ENCODE measurements at regions not wholly inside any gene's neighbourhood (a gene's known extent, or its start where the extent isn't known, plus 50 kb on each side); places are given as distances from the start of the nearest gene placed in this dataset.

- Histone ChIP-seq H3F3A (ENCODE audit: insufficient read depth) (no peaks in the 10 kb centered on the region), H3K79me2 (ENCODE audit: insufficient read depth, low read length) (no peaks in the 10 kb centered on the region), H2AFZ (ENCODE audit: low read depth, low read length, severe bottlenecking) (no peak overlapping the region), H3K27me3 (ENCODE audit: low read length) (no peaks in the 10 kb centered on the region), H3K9ac (ENCODE audit: low read length) (no peak overlapping the region), H3K9me3 (ENCODE audit: insufficient read depth, low read length) (no peaks in the 10 kb centered on the region), H3K9me2 (replicated peaks; ENCODE audit: insufficient read depth, low read length) (no peaks in the 10 kb centered on the region), H3K4me2 (ENCODE audit: low read depth, low read length, poor library complexity, severe bottlenecking) (no peak overlapping the region), H3K27ac (ENCODE audit: low read depth, low read length) (no peak overlapping the region), H3K36me3 (ENCODE audit: low read length) (no peaks in the 10 kb centered on the region), H3K4me3 (ENCODE audit: insufficient read depth, low read length, poor library complexity, severe bottlenecking) (no peak overlapping the region), H4K20me1 (ENCODE audit: low read depth, low read length) (no peaks in the 10 kb centered on the region)
- TF ChIP-seq EZH2phosphoT487 (conservative IDR thresholded peaks at IDR 0.05; ENCODE audit: low read length), result no peak
- no peak for TF ChIP-seq CTCF (IDR thresholded peaks at IDR 0.05; ENCODE audit: insufficient read depth, low read length, poor library complexity, severe bottlenecking)
Measured at GRCh38 chr14:61877768-61878167, 115.5 kb downstream of the SNAPC1 start.

DNA sequence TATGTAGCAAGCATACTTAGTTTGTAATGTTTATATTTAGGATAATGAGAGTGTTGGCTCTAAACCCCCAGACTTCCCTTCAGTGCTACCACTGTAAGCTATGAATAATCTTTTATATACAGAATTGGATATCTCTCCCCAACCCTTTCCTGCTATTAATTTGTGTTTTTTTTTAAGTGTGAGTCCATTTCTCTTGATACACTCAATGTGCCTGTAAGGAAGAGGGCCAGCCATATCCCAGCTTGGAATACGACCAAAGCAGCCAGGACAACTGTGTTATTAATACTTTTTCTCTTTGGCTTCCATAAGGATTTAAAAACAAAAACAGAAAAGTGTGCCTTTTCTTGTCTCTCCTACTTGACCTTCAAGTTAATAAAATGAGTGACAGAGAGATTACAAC is 116.7 kb downstream of the SNAPC1 start:
- Histone ChIP-seq H3K9ac (ENCODE audit: low read length) (no peak overlapping the region), H3K4me2 (ENCODE audit: low read depth, low read length, poor library complexity, severe bottlenecking) (no peak overlapping the region), H3K36me3 (ENCODE audit: low read length) (no peaks in the 10 kb centered on the region), H3K27me3 (ENCODE audit: low read length) (no peaks in the 10 kb centered on the region), H3K27ac (ENCODE audit: low read depth, low read length) (no peak overlapping the region), H3K79me2 (ENCODE audit: insufficient read depth, low read length) (no peaks in the 10 kb centered on the region), H3K9me2 (replicated peaks; ENCODE audit: insufficient read depth, low read length) (no peaks in the 10 kb centered on the region), H2AFZ (ENCODE audit: low read depth, low read length, severe bottlenecking) (no peak overlapping the region), H3F3A (ENCODE audit: insufficient read depth) (no peaks in the 10 kb centered on the region), H4K20me1 (ENCODE audit: low read depth, low read length) (no peaks in the 10 kb centered on the region), H3K9me3 (ENCODE audit: insufficient read depth, low read length) (no peaks in the 10 kb centered on the region), H3K4me3 (ENCODE audit: insufficient read depth, low read length, poor library complexity, severe bottlenecking) (no peak overlapping the region)
- no peak for TF ChIP-seq CTCF (IDR thresholded peaks at IDR 0.05; ENCODE audit: insufficient read depth, low read length, poor library complexity, severe bottlenecking)
- no peak for TF ChIP-seq EZH2phosphoT487 (conservative IDR thresholded peaks at IDR 0.05; ENCODE audit: low read length)

- Histone ChIP-seq H3K4me3 (ENCODE audit: insufficient read depth, low read length, poor library complexity, severe bottlenecking) (no peak overlapping the region), H3K9me3 (ENCODE audit: insufficient read depth, low read length) (no peaks in the 10 kb centered on the region), H3K27me3 (ENCODE audit: low read length) (no peaks in the 10 kb centered on the region), H3K36me3 (ENCODE audit: low read length) (no peaks in the 10 kb centered on the region), H4K20me1 (ENCODE audit: low read depth, low read length) (no peaks in the 10 kb centered on the region), H3F3A (ENCODE audit: insufficient read depth) (no peaks in the 10 kb centered on the region), H3K4me2 (ENCODE audit: low read depth, low read length, poor library complexity, severe bottlenecking) (no peak overlapping the region), H3K79me2 (ENCODE audit: insufficient read depth, low read length) (no peaks in the 10 kb centered on the region), H3K9me2 (replicated peaks; ENCODE audit: insufficient read depth, low read length) (no peaks in the 10 kb centered on the region), H3K9ac (ENCODE audit: low read length) (no peak overlapping the region), H2AFZ (ENCODE audit: low read depth, low read length, severe bottlenecking) (no peak overlapping the region), H3K27ac (ENCODE audit: low read depth, low read length) (no peak overlapping the region)
- TF ChIP-seq CTCF (IDR thresholded peaks at IDR 0.05; ENCODE audit: insufficient read depth, low read length, poor library complexity, severe bottlenecking) (no peak), EZH2phosphoT487 (conservative IDR thresholded peaks at IDR 0.05; ENCODE audit: low read length) (no peak)
Measured at GRCh38 chr14:61881046-61881445, 118.8 kb downstream of the SNAPC1 start.

- Histone ChIP-seq H3K9ac (ENCODE audit: low read length) (no peak overlapping the region), H3K27ac (ENCODE audit: low read depth, low read length) (no peak overlapping the region), H3K79me2 (ENCODE audit: insufficient read depth, low read length) (no peaks in the 10 kb centered on the region), H3K9me3 (ENCODE audit: insufficient read depth, low read length) (no peaks in the 10 kb centered on the region), H3K9me2 (replicated peaks; ENCODE audit: insufficient read depth, low read length) (no peaks in the 10 kb centered on the region), H3F3A (ENCODE audit: insufficient read depth) (no peaks in the 10 kb centered on the region), H3K4me3 (ENCODE audit: insufficient read depth, low read length, poor library complexity, severe bottlenecking) (no peak overlapping the region), H3K36me3 (ENCODE audit: low read length) (no peaks in the 10 kb centered on the region), H3K4me2 (ENCODE audit: low read depth, low read length, poor library complexity, severe bottlenecking) (no peak overlapping the region), H2AFZ (ENCODE audit: low read depth, low read length, severe bottlenecking) (no peak overlapping the region), H3K27me3 (ENCODE audit: low read length) (no peaks in the 10 kb centered on the region), H4K20me1 (ENCODE audit: low read depth, low read length) (no peaks in the 10 kb centered on the region)
- no peak for TF ChIP-seq EZH2phosphoT487 (conservative IDR thresholded peaks at IDR 0.05; ENCODE audit: low read length)
- no peak for TF ChIP-seq CTCF (IDR thresholded peaks at IDR 0.05; ENCODE audit: insufficient read depth, low read length, poor library complexity, severe bottlenecking)
Measured at GRCh38 chr14:61884711-61885110, 122.5 kb downstream of the SNAPC1 start.

Data from SU-DHL-6 (cell line).